Aorta (tissue), 5 donors: ENCODE measurements at regions not wholly inside any gene's neighbourhood (a gene's known extent, or its start where the extent isn't known, plus 50 kb on each side); places are given as distances from the start of the nearest gene placed in this dataset.

Experiments
- ATAC-seq: fragments of 200-7000 bp; cut with Tn5 transposase; one replicate; pipeline ENCODE4 v1.9.1; 2022; ENCODE audit warnings: moderate library complexity; ENCODE audit not compliant: low FRiP score
- DNase-seq, 2 donors: peaks; one replicate each; pipeline ENCODE4 v3.0.0-alpha.2; 2020
- H3K27ac ChIP-seq, 2 donors: one replicate each; pipeline ENCODE4 v1.5.1; 2013; ENCODE audit warnings: low read length in 2 of 2, mild to moderate bottlenecking in 2 of 2, moderate library complexity in 2 of 2, control low read depth in 1 of 2, inconsistent platforms in 1 of 2, low read depth in 1 of 2
- H3K27me3 ChIP-seq, 2 donors: one replicate each; pipeline ENCODE4 v1.6.1; 2013; ENCODE audit warnings: control low read depth in 1 of 2, low read length in 1 of 2, mild to moderate bottlenecking in 1 of 2, moderate library complexity in 1 of 2; ENCODE audit not compliant: insufficient read depth in 2 of 2, control insufficient read depth in 1 of 2
- H3K36me3 ChIP-seq, 2 donors: one replicate each; pipeline ENCODE4 v1.6.1; 2013; ENCODE audit warnings: control low read depth in 1 of 2, low read length in 1 of 2, mild to moderate bottlenecking in 1 of 2; ENCODE audit not compliant: insufficient read depth in 2 of 2, control insufficient read depth in 1 of 2
- H3K4me1 ChIP-seq, 2 donors: one replicate each; pipeline ENCODE4 v1.6.1; 2013; ENCODE audit warnings: low read length in 2 of 2, control low read depth in 1 of 2, mild to moderate bottlenecking in 1 of 2, moderate library complexity in 1 of 2; ENCODE audit not compliant: insufficient read depth in 2 of 2, control insufficient read depth in 1 of 2
- H3K4me3 ChIP-seq, 2 donors: one replicate each; pipeline ENCODE4 v1.5.1; 2013; ENCODE audit warnings: low read length in 2 of 2, control low read depth in 1 of 2, mild to moderate bottlenecking in 1 of 2
- H3K9me3 ChIP-seq: one replicate; pipeline ENCODE4 v1.6.1; 2013; ENCODE audit warnings: mild to moderate bottlenecking, low read length; ENCODE audit not compliant: control insufficient read depth
- WGBS, 2 donors: extraction: QIAGEN DNeasy Blood & Tissue Kit; methylation state at CpG; one replicate each; pipeline ENCODE4 v1.1.7; 2013; 5-methylcytosine and 5-hydroxymethylcytosine counted together
- intact Hi-C, 2 donors: fragments of 100-400 bp; cut with DNase I; formaldehyde crosslinking; loops; one replicate each; pipeline versions ENCODE4 v1.14.2 to v1.15.0; 2022
- donor health status: healthy with polysubstance abuse.
- donor health status: Bipolar disorder and iron deficiency.
- donor health status: DM: no; HTN: no; CAD: no.
- donor health status: DM: no; HTN: no; CAD: no.
- donor health status: DM: yes; HTN: yes; CAD: no.

- intact Hi-C loops: no loop called here
- no peaks in the 10 kb centered on the region for H3K36me3 ChIP-seq
- no peak overlapping the region for H3K4me3 ChIP-seq
- no peak overlapping the region for H3K27ac ChIP-seq
- no peak for DNase-seq
- H3K27me3 ChIP-seq: no peaks in the 10 kb centered on the region
- H3K4me1 ChIP-seq: no peaks in the 10 kb centered on the region
- ATAC-seq: no peak
- no peaks in the 10 kb centered on the region for H3K9me3 ChIP-seq
- whole genome bisulfite sequencing, 2 donors: 69 to 71% methylated on average over 1 of the region's 1 CpG
Measured at GRCh38 chr4:19400820-19401219, 850.9 kb upstream of the SLIT2 start.

- H3K4me1 ChIP-seq: no peaks in the 10 kb centered on the region
- H3K27ac ChIP-seq: no peak overlapping the region
- H3K9me3 ChIP-seq: no peaks in the 10 kb centered on the region
- H3K27me3 ChIP-seq: no peaks in the 10 kb centered on the region
- H3K36me3 ChIP-seq: no peaks in the 10 kb centered on the region
- DNase-seq: no peak
- intact Hi-C loops: no loop called here
- H3K4me3 ChIP-seq: no peak overlapping the region
- no peak for ATAC-seq
Measured at GRCh38 chr4:19399001-19399400, 852.7 kb upstream of the SLIT2 start.

- WGBS, 2 donors: 81 to 85% methylated on average over 2 of the region's 2 CpGs
- Histone ChIP-seq H3K27ac (no peak overlapping the region), H3K36me3 (no peaks in the 10 kb centered on the region), H3K4me3 (no peak overlapping the region), H3K9me3 (peaks cover 1% of the 10 kb centered on the region), H3K27me3 (no peaks in the 10 kb centered on the region), H3K4me1 (no peaks in the 10 kb centered on the region)
- no peak for DNase-seq
- intact Hi-C loops: no loop called here
- ATAC-seq: no peak
Measured at GRCh38 chr4:19386786-19387185, 864.9 kb upstream of the SLIT2 start.

GRCh38 chr4:19382993-19383756, 868.5 kb upstream of the SLIT2 start:
- Histone ChIP-seq H3K27ac (no peak overlapping the region), H3K27me3 (no peaks in the 10 kb centered on the region), H3K36me3 (no peaks in the 10 kb centered on the region), H3K9me3 (peaks cover 1% of the 10 kb centered on the region), H3K4me3 (no peak overlapping the region), H3K4me1 (no peaks in the 10 kb centered on the region)
- peak; percentile 52 for ATAC-seq
- DNase-seq: no peak
- 84 to 85% methylated on average over 6 of the region's 6 CpGs for WGBS, 2 donors
- intact Hi-C loops: no loop called here

- Histone ChIP-seq H3K4me3 (no peak overlapping the region), H3K4me1 (no peaks in the 10 kb centered on the region), H3K36me3 (no peaks in the 10 kb centered on the region), H3K27ac (no peak overlapping the region), H3K9me3 (no peaks in the 10 kb centered on the region), H3K27me3 (no peaks in the 10 kb centered on the region)
- DNase-seq: no peak
- no peak for ATAC-seq
- intact Hi-C loops: no loop called here
- 86 to 90% methylated on average over 1 of the region's 1 CpG for WGBS, 2 donors
Measured at GRCh38 chr4:19381068-19381467, 870.6 kb upstream of the SLIT2 start.

- Histone ChIP-seq H3K4me3 (no peak overlapping the region), H3K9me3 (no peaks in the 10 kb centered on the region), H3K36me3 (no peaks in the 10 kb centered on the region), H3K27me3 (no peaks in the 10 kb centered on the region), H3K4me1 (no peaks in the 10 kb centered on the region), H3K27ac (no peak overlapping the region)
- DNase-seq (no peak), ATAC-seq (no peak)
- intact Hi-C loops: no loop called here
- WGBS, 2 donors: 84% methylated on average over 2 of the region's 2 CpGs
Measured at GRCh38 chr4:19380600-19380999, 871.1 kb upstream of the SLIT2 start.

- Histone ChIP-seq H3K27me3 (no peaks in the 10 kb centered on the region), H3K4me3 (no peak overlapping the region), H3K27ac (no peak overlapping the region), H3K36me3 (no peaks in the 10 kb centered on the region), H3K4me1 (no peaks in the 10 kb centered on the region), H3K9me3 (no peaks in the 10 kb centered on the region)
- intact Hi-C loops: no loop called here
- ATAC-seq (no peak), DNase-seq (no peak)
- 70 to 71% methylated on average over 6 of the region's 6 CpGs for WGBS, 2 donors
Measured at GRCh38 chr4:19379191-19379708, 872.5 kb upstream of the SLIT2 start.

- Histone ChIP-seq H3K27me3 (no peaks in the 10 kb centered on the region), H3K4me1 (no peaks in the 10 kb centered on the region), H3K4me3 (no peak overlapping the region), H3K9me3 (no peaks in the 10 kb centered on the region), H3K27ac (no peak overlapping the region), H3K36me3 (no peaks in the 10 kb centered on the region)
- intact Hi-C loops: no loop called here
- ATAC-seq: no peak
- 62 to 69% methylated on average over 2 of the region's 2 CpGs for WGBS, 2 donors
- no peak for DNase-seq
Measured at GRCh38 chr4:19375931-19376330, 875.8 kb upstream of the SLIT2 start.

- WGBS, 2 donors: 79 to 83% methylated on average over 4 of the region's 4 CpGs
- Histone ChIP-seq H3K4me1 (no peaks in the 10 kb centered on the region), H3K27ac (no peak overlapping the region), H3K4me3 (no peak overlapping the region), H3K9me3 (no peaks in the 10 kb centered on the region), H3K27me3 (no peaks in the 10 kb centered on the region), H3K36me3 (no peaks in the 10 kb centered on the region)
- DNase-seq (no peak), ATAC-seq (no peak)
- intact Hi-C loops: no loop called here
Measured at GRCh38 chr4:19375136-19375804, 876.4 kb upstream of the SLIT2 start.
